HG02973 (cell line): ENCODE measurements at regions not wholly inside any gene's neighbourhood (a gene's known extent, or its start where the extent isn't known, plus 50 kb on each side); places are given as distances from the start of the nearest gene placed in this dataset.

Source experiments
- ATAC-seq: cut with Tn5 transposase; IDR thresholded peaks from one replicate; pipeline ENCODE4 v1.9.1; 2021; ENCODE audit warnings: moderate library complexity; ENCODE audit not compliant: unreplicated experiment

- ATAC-seq, result no peak
Observed at GRCh38 chr3:102741694-102742093, 306.9 kb downstream of the ZPLD1 start.

- ATAC-seq, result no peak
Observed at GRCh38 chr3:102745881-102746280, 311.1 kb downstream of the ZPLD1 start.

- no peak for ATAC-seq
Observed at GRCh38 chr3:102747611-102748010, 312.8 kb downstream of the ZPLD1 start.

- no peak for ATAC-seq
Observed at GRCh38 chr3:102748646-102749045, 313.8 kb downstream of the ZPLD1 start.

- no peak for ATAC-seq
Observed at GRCh38 chr3:102750322-102750721, 315.5 kb downstream of the ZPLD1 start.

GRCh38 chr3:102753901-102754300 is 319.1 kb downstream of the ZPLD1 start:
- no peak for ATAC-seq

GRCh38 chr3:102756706-102757105 is 321.9 kb downstream of the ZPLD1 start:
- no peak for ATAC-seq

GRCh38 chr3:102757950-102758349 is 323.1 kb downstream of the ZPLD1 start:
- ATAC-seq, result no peak

GRCh38 chr3:102761766-102762165 is 327.0 kb downstream of the ZPLD1 start:
- ATAC-seq, result no peak

GRCh38 chr3:102790747-102791325 is 356.0 kb downstream of the ZPLD1 start:
- ATAC-seq, result no peak

- no peak for ATAC-seq
Observed at GRCh38 chr3:102791641-102792589, 357.1 kb downstream of the ZPLD1 start.

- ATAC-seq, result no peak
Observed at GRCh38 chr3:102796804-102797203, 362.0 kb downstream of the ZPLD1 start.

- no peak for ATAC-seq
Observed at GRCh38 chr3:102802819-102803420, 368.1 kb downstream of the ZPLD1 start.

- no peak for ATAC-seq
Observed at GRCh38 chr3:102810937-102811336, 376.1 kb downstream of the ZPLD1 start.

GRCh38 chr3:102826636-102827035 is 391.8 kb downstream of the ZPLD1 start:
- ATAC-seq, result no peak

- no peak for ATAC-seq
Observed at GRCh38 chr3:102827386-102827785, 392.6 kb downstream of the ZPLD1 start.

GRCh38 chr3:102830415-102830814 is 395.6 kb downstream of the ZPLD1 start:
- ATAC-seq, result no peak

GRCh38 chr3:102841866-102842265 is 407.1 kb downstream of the ZPLD1 start:
- no peak for ATAC-seq

- no peak for ATAC-seq
Observed at GRCh38 chr3:102866845-102867244, 432.0 kb downstream of the ZPLD1 start.

- ATAC-seq, result no peak
Observed at GRCh38 chr3:102883515-102883914, 448.7 kb downstream of the ZPLD1 start.

- no peak for ATAC-seq
Observed at GRCh38 chr3:102885289-102885688, 450.5 kb downstream of the ZPLD1 start.

- no peak for ATAC-seq
Observed at GRCh38 chr3:102887431-102887830, 452.6 kb downstream of the ZPLD1 start.
